Upper lobe of left lung (tissue), 4 donors: ENCODE measurements at regions not wholly inside any gene's neighbourhood (a gene's known extent, or its start where the extent isn't known, plus 50 kb on each side); places are given as distances from the start of the nearest gene placed in this dataset.

ENCODE experiments used
- POLR2A ChIP-seq, 4 donors: fragments of 450-650 bp; IDR thresholded peaks; one replicate each; pipeline ENCODE4 v1.5.1; 2016 to 2017; ENCODE audit warnings: antibody characterized with exemption in 4 of 4, mild to moderate bottlenecking in 2 of 4
- TF ChIP-seq, protein P1 (sequence below), 6 experiments: fragments of 450-650 bp in 4 of 6; fragments of 200-600 bp in 2 of 6; sonication (generic) in 2 of 6; IDR thresholded peaks; one replicate each; pipeline ENCODE4 v1.5.1; 2016 to 2019; ENCODE audit warnings: antibody characterized with exemption in 6 of 6

DNA sequence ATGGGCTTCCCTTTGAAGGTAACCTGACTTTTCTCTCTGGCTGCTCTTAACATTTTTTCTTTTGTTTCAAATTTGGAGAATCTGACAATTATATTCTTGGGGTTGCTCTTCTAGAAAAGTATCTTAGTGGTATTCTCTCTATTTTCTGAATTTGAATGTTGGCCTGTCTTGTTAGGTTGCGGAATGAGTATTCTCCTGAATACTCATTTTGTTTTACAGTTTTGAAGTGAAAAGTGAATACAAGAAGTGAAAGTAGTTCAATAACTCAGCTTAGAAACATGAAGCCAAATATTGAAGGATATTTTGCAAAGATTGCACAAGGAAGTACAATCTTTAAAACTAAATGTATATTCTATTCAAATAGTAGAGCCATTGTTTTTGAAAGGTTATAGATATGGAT, 120.2 kb upstream of the MAP3K4 start:
- no peak for TF ChIP-seq POLR2A (IDR thresholded peaks at IDR 0.05)
- TF ChIP-seq, protein P1, sequence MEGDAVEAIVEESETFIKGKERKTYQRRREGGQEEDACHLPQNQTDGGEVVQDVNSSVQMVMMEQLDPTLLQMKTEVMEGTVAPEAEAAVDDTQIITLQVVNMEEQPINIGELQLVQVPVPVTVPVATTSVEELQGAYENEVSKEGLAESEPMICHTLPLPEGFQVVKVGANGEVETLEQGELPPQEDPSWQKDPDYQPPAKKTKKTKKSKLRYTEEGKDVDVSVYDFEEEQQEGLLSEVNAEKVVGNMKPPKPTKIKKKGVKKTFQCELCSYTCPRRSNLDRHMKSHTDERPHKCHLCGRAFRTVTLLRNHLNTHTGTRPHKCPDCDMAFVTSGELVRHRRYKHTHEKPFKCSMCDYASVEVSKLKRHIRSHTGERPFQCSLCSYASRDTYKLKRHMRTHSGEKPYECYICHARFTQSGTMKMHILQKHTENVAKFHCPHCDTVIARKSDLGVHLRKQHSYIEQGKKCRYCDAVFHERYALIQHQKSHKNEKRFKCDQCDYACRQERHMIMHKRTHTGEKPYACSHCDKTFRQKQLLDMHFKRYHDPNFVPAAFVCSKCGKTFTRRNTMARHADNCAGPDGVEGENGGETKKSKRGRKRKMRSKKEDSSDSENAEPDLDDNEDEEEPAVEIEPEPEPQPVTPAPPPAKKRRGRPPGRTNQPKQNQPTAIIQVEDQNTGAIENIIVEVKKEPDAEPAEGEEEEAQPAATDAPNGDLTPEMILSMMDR (IDR thresholded peaks at IDR 0.05), result no peak
